NCI-H1694 treated with DMSO at 0.1 percent for 48 hours (cell line): ENCODE measurements at regions not wholly inside any gene's neighbourhood (a gene's known extent, or its start where the extent isn't known, plus 50 kb on each side); places are given as distances from the start of the nearest gene placed in this dataset.

Experiments
- DNase-seq: peaks from one replicate; lab custom pipeline; 2025; lab: John Stamatoyannopoulos, UW

GRCh38 chr6:9523462-9523861 lies 891.4 kb downstream of the TFAP2A start:
- no peak for DNase-seq

- no peak for DNase-seq
Observed at GRCh38 chr6:9522101-9522500, 892.8 kb downstream of the TFAP2A start.

GRCh38 chr6:9521152-9521530 lies 893.7 kb downstream of the TFAP2A start:
- no peak for DNase-seq

- DNase-seq: no peak
Observed at GRCh38 chr6:9520417-9521151, 894.3 kb downstream of the TFAP2A start.

- DNase-seq: no peak
Observed at GRCh38 chr6:9518431-9518830, 896.4 kb downstream of the TFAP2A start.

- DNase-seq: no peak
Observed at GRCh38 chr6:9517806-9518205, 897.1 kb downstream of the TFAP2A start.

- DNase-seq: no peak
Observed at GRCh38 chr6:9515633-9516606, 899.0 kb downstream of the TFAP2A start.

GRCh38 chr6:9514146-9514545 lies 900.7 kb downstream of the TFAP2A start:
- DNase-seq: no peak

GRCh38 chr6:9511157-9511556 lies 903.7 kb downstream of the TFAP2A start:
- no peak for DNase-seq

GRCh38 chr6:9507136-9507895 lies 907.6 kb downstream of the TFAP2A start:
- DNase-seq: no peak

GRCh38 chr6:9504191-9504590 lies 910.7 kb downstream of the TFAP2A start:
- DNase-seq: no peak

- DNase-seq: no peak
Observed at GRCh38 chr6:9503111-9503761, 911.6 kb downstream of the TFAP2A start.

- DNase-seq: no peak
Observed at GRCh38 chr6:9499709-9500108, 915.2 kb downstream of the TFAP2A start.

GRCh38 chr6:9496837-9497236 lies 918.0 kb downstream of the TFAP2A start:
- DNase-seq: no peak

GRCh38 chr6:9494864-9495263 lies 920.0 kb downstream of the TFAP2A start:
- no peak for DNase-seq

GRCh38 chr6:9492790-9493189 lies 922.1 kb downstream of the TFAP2A start:
- DNase-seq: no peak

- no peak for DNase-seq
Observed at GRCh38 chr6:9487128-9487527, 927.7 kb downstream of the TFAP2A start.

- no peak for DNase-seq
Observed at GRCh38 chr6:9485992-9486391, 928.9 kb downstream of the TFAP2A start.

GRCh38 chr6:9484686-9485085 lies 930.2 kb downstream of the TFAP2A start:
- no peak for DNase-seq

- DNase-seq: no peak
Observed at GRCh38 chr6:9484091-9484490, 930.8 kb downstream of the TFAP2A start.

- DNase-seq: no peak
Observed at GRCh38 chr6:9482030-9482738, 932.7 kb downstream of the TFAP2A start.
